ENCODE measurements at regions not wholly inside any gene's neighbourhood (a gene's known extent, or its start where the extent isn't known, plus 50 kb on each side); places are given as distances from the start of the nearest gene placed in this dataset.

DNA sequence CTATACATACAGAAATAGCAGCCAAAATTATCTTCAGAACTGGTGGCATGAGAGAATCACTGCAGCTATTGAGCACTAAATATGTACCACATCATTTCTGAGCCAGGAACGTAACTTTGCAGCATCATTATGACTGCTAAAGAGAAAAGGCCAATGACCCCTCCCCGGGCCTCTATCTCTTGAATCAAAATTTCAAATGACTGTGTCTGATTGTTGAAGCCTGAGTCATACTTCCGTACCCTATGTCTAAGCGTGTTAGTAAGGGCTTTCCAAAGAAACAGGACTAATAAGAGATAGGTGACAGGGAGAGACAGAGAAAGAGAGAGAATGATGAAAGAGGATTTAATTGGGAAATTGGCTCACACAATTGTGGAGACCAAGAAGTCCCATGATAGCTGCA, 445.5 kb upstream of the SPANXN1 start:
- Histone ChIP-seq H3K79me2 (ENCODE audit: insufficient read depth, low read length) (no peaks in the 10 kb centered on the region), H2AFZ (ENCODE audit: low read depth, low read length) (no peak overlapping the region), H3K9ac (ENCODE audit: low read length) (no peak overlapping the region), H3K36me3 (ENCODE audit: insufficient read depth, low read length) (no peaks in the 10 kb centered on the region), H3K27ac (ENCODE audit: low read depth, low read length) (no peak overlapping the region), H3K4me1 (ENCODE audit: insufficient read depth, low read length) (no peaks in the 10 kb centered on the region), H3K4me3 (ENCODE audit: insufficient read depth, low read depth, low read length) (no peak overlapping the region), H4K20me1 (ENCODE audit: insufficient read depth, low read length) (no peaks in the 10 kb centered on the region), H3K9me3 (ENCODE audit: insufficient read depth, low read depth, low read length) (no peaks in the 10 kb centered on the region), H3K27me3 (ENCODE audit: insufficient read depth, low read length) (no peaks in the 10 kb centered on the region), H3K4me2 (ENCODE audit: low read length) (no peak overlapping the region)
- Mint-ChIP-seq H3K4me1 (ENCODE audit: low read depth, unreplicated experiment) (no peaks in the 10 kb centered on the region), H3K36me3 (ENCODE audit: low read depth, unreplicated experiment) (no peaks in the 10 kb centered on the region), H3K4me3 (ENCODE audit: unreplicated experiment) (no peak overlapping the region), H3K27ac (ENCODE audit: unreplicated experiment) (no peak overlapping the region), H3K9me3 (ENCODE audit: unreplicated experiment) (peaks cover 2% of the 10 kb centered on the region), H3K27me3 (ENCODE audit: low read depth, unreplicated experiment) (no peaks in the 10 kb centered on the region)
- TF ChIP-seq EZH2 (IDR thresholded peaks at IDR 0.05; ENCODE audit: insufficient read depth, low read length), result no peak
- TF ChIP-seq, protein P1, sequence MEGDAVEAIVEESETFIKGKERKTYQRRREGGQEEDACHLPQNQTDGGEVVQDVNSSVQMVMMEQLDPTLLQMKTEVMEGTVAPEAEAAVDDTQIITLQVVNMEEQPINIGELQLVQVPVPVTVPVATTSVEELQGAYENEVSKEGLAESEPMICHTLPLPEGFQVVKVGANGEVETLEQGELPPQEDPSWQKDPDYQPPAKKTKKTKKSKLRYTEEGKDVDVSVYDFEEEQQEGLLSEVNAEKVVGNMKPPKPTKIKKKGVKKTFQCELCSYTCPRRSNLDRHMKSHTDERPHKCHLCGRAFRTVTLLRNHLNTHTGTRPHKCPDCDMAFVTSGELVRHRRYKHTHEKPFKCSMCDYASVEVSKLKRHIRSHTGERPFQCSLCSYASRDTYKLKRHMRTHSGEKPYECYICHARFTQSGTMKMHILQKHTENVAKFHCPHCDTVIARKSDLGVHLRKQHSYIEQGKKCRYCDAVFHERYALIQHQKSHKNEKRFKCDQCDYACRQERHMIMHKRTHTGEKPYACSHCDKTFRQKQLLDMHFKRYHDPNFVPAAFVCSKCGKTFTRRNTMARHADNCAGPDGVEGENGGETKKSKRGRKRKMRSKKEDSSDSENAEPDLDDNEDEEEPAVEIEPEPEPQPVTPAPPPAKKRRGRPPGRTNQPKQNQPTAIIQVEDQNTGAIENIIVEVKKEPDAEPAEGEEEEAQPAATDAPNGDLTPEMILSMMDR (IDR thresholded peaks at IDR 0.05; ENCODE audit: insufficient read depth, low read depth, low read length), result no peak
- FAIRE-seq, result no peak
- DNase-seq (ENCODE audit: low read depth), result no peak

DNA sequence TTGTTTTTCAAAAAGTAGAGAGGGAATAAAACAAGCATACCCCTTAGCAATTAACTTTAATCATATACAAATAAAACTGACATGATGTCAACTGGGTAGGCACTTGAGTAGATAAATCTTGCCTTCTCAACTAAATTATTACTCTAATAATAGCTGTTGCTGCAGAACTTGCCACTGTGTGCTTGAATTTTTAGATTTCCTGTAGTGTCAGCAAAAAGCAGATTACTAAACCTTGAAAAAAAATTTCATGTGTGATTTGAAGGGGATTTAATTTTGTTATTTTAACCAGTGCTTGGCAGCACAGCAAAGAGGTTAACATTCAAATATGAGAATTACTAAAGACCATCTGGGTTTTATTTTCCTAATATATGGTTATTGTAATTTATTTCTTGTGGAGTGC, 438.3 kb upstream of the SPANXN1 start:
- H2AFZ ChIP-seq (ENCODE audit: low read depth, low read length), result no peak overlapping the region
- TF ChIP-seq EZH2 (IDR thresholded peaks at IDR 0.05; ENCODE audit: insufficient read depth, low read length), result no peak
- TF ChIP-seq, protein P1 (IDR thresholded peaks at IDR 0.05; ENCODE audit: insufficient read depth, low read depth, low read length), result no peak
- peaks cover 3% of the 10 kb centered on the region for H3K9me3 Mint-ChIP-seq (ENCODE audit: unreplicated experiment)
- no peaks in the 10 kb centered on the region for H3K4me1 Mint-ChIP-seq (ENCODE audit: low read depth, unreplicated experiment)
- H3K36me3 ChIP-seq (ENCODE audit: insufficient read depth, low read length), result no peaks in the 10 kb centered on the region
- no peak overlapping the region for H3K4me3 ChIP-seq (ENCODE audit: insufficient read depth, low read depth, low read length)
- FAIRE-seq, result no peak
- no peaks in the 10 kb centered on the region for H4K20me1 ChIP-seq (ENCODE audit: insufficient read depth, low read length)
- H3K27me3 ChIP-seq (ENCODE audit: insufficient read depth, low read length), result no peaks in the 10 kb centered on the region
- H3K9ac ChIP-seq (ENCODE audit: low read length), result no peak overlapping the region
- H3K27ac ChIP-seq (ENCODE audit: low read depth, low read length), result no peak overlapping the region
- H3K4me2 ChIP-seq (ENCODE audit: low read length), result no peak overlapping the region
- no peaks in the 10 kb centered on the region for H3K9me3 ChIP-seq (ENCODE audit: insufficient read depth, low read depth, low read length)
- H3K4me1 ChIP-seq (ENCODE audit: insufficient read depth, low read length), result no peaks in the 10 kb centered on the region
- no peak overlapping the region for H3K27ac Mint-ChIP-seq (ENCODE audit: unreplicated experiment)
- H3K27me3 Mint-ChIP-seq (ENCODE audit: low read depth, unreplicated experiment), result no peaks in the 10 kb centered on the region
- no peak overlapping the region for H3K4me3 Mint-ChIP-seq (ENCODE audit: unreplicated experiment)
- no peak for DNase-seq (ENCODE audit: low read depth)
- no peaks in the 10 kb centered on the region for H3K36me3 Mint-ChIP-seq (ENCODE audit: low read depth, unreplicated experiment)
- H3K79me2 ChIP-seq (ENCODE audit: insufficient read depth, low read length), result no peaks in the 10 kb centered on the region

DNA sequence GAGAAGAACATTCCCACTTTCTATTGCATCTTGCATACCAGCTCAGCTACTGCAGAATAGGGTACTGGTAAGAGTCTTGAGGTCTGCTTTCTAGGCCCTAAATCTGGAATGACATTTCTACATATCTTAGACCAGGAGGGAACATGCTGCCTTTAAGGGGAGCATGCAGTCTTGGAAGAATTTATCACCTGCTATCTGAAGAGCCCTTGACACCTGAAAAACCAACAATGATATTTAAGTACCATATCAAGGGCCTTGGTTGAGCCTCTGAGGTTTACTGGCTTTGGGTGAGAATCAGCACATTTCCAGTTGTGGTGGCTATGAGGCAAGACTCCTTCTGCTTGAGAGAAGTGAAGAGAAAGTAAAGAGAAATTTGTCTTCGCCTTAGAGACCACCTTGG, 436.8 kb upstream of the SPANXN1 start:
- Histone ChIP-seq H4K20me1 (ENCODE audit: insufficient read depth, low read length) (no peaks in the 10 kb centered on the region), H3K27me3 (ENCODE audit: insufficient read depth, low read length) (no peaks in the 10 kb centered on the region), H3K4me1 (ENCODE audit: insufficient read depth, low read length) (no peaks in the 10 kb centered on the region), H2AFZ (ENCODE audit: low read depth, low read length) (no peak overlapping the region), H3K9me3 (ENCODE audit: insufficient read depth, low read depth, low read length) (no peaks in the 10 kb centered on the region), H3K4me2 (ENCODE audit: low read length) (no peak overlapping the region), H3K4me3 (ENCODE audit: insufficient read depth, low read depth, low read length) (no peak overlapping the region), H3K27ac (ENCODE audit: low read depth, low read length) (no peak overlapping the region), H3K9ac (ENCODE audit: low read length) (no peak overlapping the region), H3K79me2 (ENCODE audit: insufficient read depth, low read length) (no peaks in the 10 kb centered on the region), H3K36me3 (ENCODE audit: insufficient read depth, low read length) (no peaks in the 10 kb centered on the region)
- H3K4me1 Mint-ChIP-seq (ENCODE audit: low read depth, unreplicated experiment), result no peaks in the 10 kb centered on the region
- no peaks in the 10 kb centered on the region for H3K36me3 Mint-ChIP-seq (ENCODE audit: low read depth, unreplicated experiment)
- TF ChIP-seq, protein P1 (IDR thresholded peaks at IDR 0.05; ENCODE audit: insufficient read depth, low read depth, low read length), result no peak
- TF ChIP-seq EZH2 (IDR thresholded peaks at IDR 0.05; ENCODE audit: insufficient read depth, low read length), result no peak
- H3K9me3 Mint-ChIP-seq (ENCODE audit: unreplicated experiment), result peaks cover 3% of the 10 kb centered on the region
- FAIRE-seq, result no peak
- H3K4me3 Mint-ChIP-seq (ENCODE audit: unreplicated experiment), result no peak overlapping the region
- H3K27me3 Mint-ChIP-seq (ENCODE audit: low read depth, unreplicated experiment), result no peaks in the 10 kb centered on the region
- H3K27ac Mint-ChIP-seq (ENCODE audit: unreplicated experiment), result no peak overlapping the region
- DNase-seq (ENCODE audit: low read depth), result no peak
